K562 (cell line): ENCODE measurements at regions not wholly inside any gene's neighbourhood (a gene's known extent, or its start where the extent isn't known, plus 50 kb on each side); places are given as distances from the start of the nearest gene placed in this dataset.

Experiments used
- CEBPB ChIP-seq: fragments of 450-650 bp; IDR thresholded peaks from 2 replicates; pipeline ENCODE4 v1.6.1; 2016; ENCODE audit warnings: missing genetic modification characterization, missing compliant biosample characterization
- ELF4 ChIP-seq: fragments of 450-650 bp; formaldehyde crosslinking; IDR thresholded peaks from 2 replicates; pipeline ENCODE4 v1.4.0; 2022; ENCODE audit warnings: missing genetic modification characterization
- ESRRA ChIP-seq: fragments of 450-650 bp; IDR thresholded peaks from 2 replicates; pipeline ENCODE4 v1.6.1; 2014; ENCODE audit warnings: low read depth, mild to moderate bottlenecking, moderate library complexity, borderline replicate concordance
- EZH2 ChIP-seq: IDR thresholded peaks from 2 replicates; pipeline ENCODE4 v1.6.1; 2012; ENCODE audit warnings: low read depth, mild to moderate bottlenecking, inconsistent platforms, low read length, borderline replicate concordance
- MAFK ChIP-seq: IDR thresholded peaks from 2 replicates; pipeline ENCODE4 v1.6.1; 2011; ENCODE audit warnings: low read length, improper control_type of control experiment
- PCBP1 ChIP-seq: fragments of 200-400 bp; formaldehyde crosslinking; IDR thresholded peaks from 2 replicates; pipeline ENCODE4 v1.6.1; 2018; ENCODE audit warnings: mild to moderate bottlenecking, low read depth, low read length; ENCODE audit not compliant: poor library complexity, severe bottlenecking
- RAD21 ChIP-seq, 2 experiments: fragments of 250-450 bp in 1 of 2; fragments of 450-650 bp in 1 of 2; sonication (Bioruptor Pico) in 1 of 2; formaldehyde crosslinking in 1 of 2; IDR thresholded peaks in 1 of 2; conservative IDR thresholded peaks in 1 of 2; 2 replicates each; pipeline versions ENCODE4 v1.4.0 to v1.8.0; 2020 to 2022; ENCODE audit warnings: mild to moderate bottlenecking in 2 of 2, moderate library complexity in 1 of 2
- TAF1 ChIP-seq: IDR thresholded peaks from 2 replicates; pipeline ENCODE4 v1.6.1; 2011; ENCODE audit warnings: mild to moderate bottlenecking, low read length, moderate library complexity; ENCODE audit not compliant: insufficient read depth, control insufficient read depth, severe bottlenecking; ENCODE audit errors: extremely low read depth
- USF2 ChIP-seq: sonication (generic); formaldehyde crosslinking; IDR thresholded peaks from 2 replicates; pipeline ENCODE4 v1.5.0; 2020; ENCODE audit warnings: missing genetic modification reagents
- YY1 ChIP-seq, 3 experiments: IDR thresholded peaks; 2 replicates each; pipeline ENCODE4 v1.6.1; 2011; ENCODE audit warnings: low read length in 2 of 3, mild to moderate bottlenecking in 2 of 3, moderate library complexity in 2 of 3, borderline replicate concordance in 1 of 3, control low read depth in 1 of 3, low read depth in 1 of 3; ENCODE audit not compliant: insufficient read depth in 3 of 3, insufficient replicate concordance in 2 of 3, control insufficient read depth in 1 of 3, insufficient read length in 1 of 3; ENCODE audit errors: extremely low read depth in 1 of 3
- ZNF253 ChIP-seq: fragments of 250-450 bp; sonication (Bioruptor Pico); conservative IDR thresholded peaks from 2 replicates; pipeline ENCODE4 v1.6.1; 2021; ENCODE audit warnings: mild to moderate bottlenecking
- TF ChIP-seq, protein P1 (sequence below), 3 experiments: IDR thresholded peaks in 2 of 3; conservative IDR thresholded peaks in 1 of 3; 2 replicates each; pipeline ENCODE4 v1.5.1; 2011 to 2012; ENCODE audit warnings: low read length in 3 of 3, mild to moderate bottlenecking in 3 of 3, control low read depth in 2 of 3, improper control_type of control experiment in 1 of 3, inconsistent platforms in 1 of 3, low read depth in 1 of 3, mixed read lengths in 1 of 3, moderate library complexity in 1 of 3; ENCODE audit not compliant: insufficient read depth in 2 of 3
- TF ChIP-seq, protein P2 (sequence below): IDR thresholded peaks from 2 replicates; pipeline ENCODE4 v1.6.1; 2012; ENCODE audit warnings: low read depth, low read length, improper control_type of control experiment, borderline replicate concordance

- TF ChIP-seq, protein P1, sequence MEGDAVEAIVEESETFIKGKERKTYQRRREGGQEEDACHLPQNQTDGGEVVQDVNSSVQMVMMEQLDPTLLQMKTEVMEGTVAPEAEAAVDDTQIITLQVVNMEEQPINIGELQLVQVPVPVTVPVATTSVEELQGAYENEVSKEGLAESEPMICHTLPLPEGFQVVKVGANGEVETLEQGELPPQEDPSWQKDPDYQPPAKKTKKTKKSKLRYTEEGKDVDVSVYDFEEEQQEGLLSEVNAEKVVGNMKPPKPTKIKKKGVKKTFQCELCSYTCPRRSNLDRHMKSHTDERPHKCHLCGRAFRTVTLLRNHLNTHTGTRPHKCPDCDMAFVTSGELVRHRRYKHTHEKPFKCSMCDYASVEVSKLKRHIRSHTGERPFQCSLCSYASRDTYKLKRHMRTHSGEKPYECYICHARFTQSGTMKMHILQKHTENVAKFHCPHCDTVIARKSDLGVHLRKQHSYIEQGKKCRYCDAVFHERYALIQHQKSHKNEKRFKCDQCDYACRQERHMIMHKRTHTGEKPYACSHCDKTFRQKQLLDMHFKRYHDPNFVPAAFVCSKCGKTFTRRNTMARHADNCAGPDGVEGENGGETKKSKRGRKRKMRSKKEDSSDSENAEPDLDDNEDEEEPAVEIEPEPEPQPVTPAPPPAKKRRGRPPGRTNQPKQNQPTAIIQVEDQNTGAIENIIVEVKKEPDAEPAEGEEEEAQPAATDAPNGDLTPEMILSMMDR (IDR thresholded peaks at IDR 0.05 in 2 of 3, conservative IDR thresholded peaks at IDR 0.05 in 1 of 3; ENCODE audit: insufficient read depth in 2 of 3, low read depth in 1 of 3, low read length in 3 of 3), result no peak
- no peak for TF ChIP-seq ESRRA
- TF ChIP-seq, protein P2, sequence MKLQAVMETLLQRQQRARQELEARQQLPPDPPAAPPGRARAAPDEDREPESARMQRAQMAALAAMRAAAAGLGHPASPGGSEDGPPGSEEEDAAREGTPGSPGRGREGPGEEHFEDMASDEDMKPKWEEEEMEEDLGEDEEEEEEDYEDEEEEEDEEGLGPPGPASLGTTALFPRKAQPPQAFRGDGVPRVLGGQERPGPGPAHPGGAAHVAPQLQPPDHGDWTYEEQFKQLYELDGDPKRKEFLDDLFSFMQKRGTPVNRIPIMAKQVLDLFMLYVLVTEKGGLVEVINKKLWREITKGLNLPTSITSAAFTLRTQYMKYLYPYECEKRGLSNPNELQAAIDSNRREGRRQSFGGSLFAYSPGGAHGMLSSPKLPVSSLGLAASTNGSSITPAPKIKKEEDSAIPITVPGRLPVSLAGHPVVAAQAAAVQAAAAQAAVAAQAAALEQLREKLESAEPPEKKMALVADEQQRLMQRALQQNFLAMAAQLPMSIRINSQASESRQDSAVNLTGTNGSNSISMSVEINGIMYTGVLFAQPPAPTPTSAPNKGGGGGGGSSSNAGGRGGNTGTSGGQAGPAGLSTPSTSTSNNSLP, result no peak
- TF ChIP-seq PCBP1, result no peak
- TF ChIP-seq MAFK, result no peak
- TF ChIP-seq YY1 (IDR thresholded peaks at IDR 0.05; ENCODE audit: borderline replicate concordance in 1 of 3, control insufficient read depth in 1 of 3, extremely low read depth in 1 of 3, insufficient read depth in 3 of 3, insufficient read length in 1 of 3, insufficient replicate concordance in 2 of 3, low read depth in 1 of 3, low read length in 2 of 3), result no peak
- no peak for TF ChIP-seq USF2 (CRISPR knock-in tag)
- no peak for TF ChIP-seq RAD21 (CRISPR knock-in tag; conservative IDR thresholded peaks at IDR 0.05 in 1 of 2, IDR thresholded peaks at IDR 0.05 in 1 of 2)
- no peak for TF ChIP-seq CEBPB (tag)
- no peak for TF ChIP-seq EZH2
- no peak for TF ChIP-seq ZNF253 (CRISPR knock-in tag)
- TF ChIP-seq ELF4, result no peak
- no peak for TF ChIP-seq TAF1
Measured at GRCh38 chr3:72597043-72597442, 251.2 kb downstream of the SHQ1 start.
